Body of pancreas (tissue), 4 donors: ENCODE measurements at regions not wholly inside any gene's neighbourhood (a gene's known extent, or its start where the extent isn't known, plus 50 kb on each side); places are given as distances from the start of the nearest gene placed in this dataset.
A peak's percentile ranks its signal among the peaks of the same experiment; 100 is the strongest.

Experiments used
- ATAC-seq: fragments of 150-250 bp; one replicate; pipeline ENCODE4 v1.9.1; 2016
- DNase-seq, 4 donors: peaks; one replicate each; pipeline ENCODE4 v3.0.0-alpha.2; 2019
- H3K27ac ChIP-seq, 4 donors: fragments of 200-600 bp; sonication (generic); 1 replicate in 3 of 4; 2 replicates in 1 of 4; pipeline versions ENCODE4 v1.5.1 to v1.6.1; 2016 to 2019; ENCODE audit warnings: mild to moderate bottlenecking in 1 of 4, mixed read lengths in 1 of 4, moderate library complexity in 1 of 4
- H3K27me3 ChIP-seq, 2 donors: fragments of 200-600 bp; sonication (generic); one replicate each; pipeline ENCODE4 v1.6.0; 2016; ENCODE audit warnings: mild to moderate bottlenecking in 1 of 2
- H3K36me3 ChIP-seq, 2 donors: fragments of 200-600 bp; sonication (generic); replicated peaks in 1 of 2; 2 replicates each; pipeline ENCODE4 v1.5.1; 2016; ENCODE audit warnings: low read depth in 2 of 2; ENCODE audit not compliant: insufficient read depth in 1 of 2
- H3K4me1 ChIP-seq: fragments of 200-600 bp; sonication (generic); one replicate; pipeline ENCODE4 v1.6.0; 2016
- H3K4me3 ChIP-seq, 2 donors: fragments of 200-600 bp; sonication (generic); 1 replicate in 1 of 2; 2 replicates in 1 of 2; pipeline ENCODE4 v1.5.1; 2016 to 2019
- H3K9me3 ChIP-seq, 3 donors: fragments of 200-600 bp; sonication (generic); 1 replicate in 2 of 3; 2 replicates in 1 of 3; pipeline ENCODE4 v1.5.1; 2016
- CTCF ChIP-seq, 7 experiments: fragments of 450-650 bp in 4 of 7; fragments of 200-600 bp in 3 of 7; sonication (generic) in 3 of 7; IDR thresholded peaks; one replicate each; pipeline ENCODE4 v1.5.1; 2016 to 2019; ENCODE audit warnings: antibody characterized with exemption in 7 of 7
- POLR2A ChIP-seq, 3 donors: fragments of 450-650 bp; IDR thresholded peaks; one replicate each; pipeline ENCODE4 v1.6.1; 2016; ENCODE audit warnings: antibody characterized with exemption in 3 of 3, mild to moderate bottlenecking in 2 of 3
- WGBS, 2 donors: methylation state at CpG; one replicate each; pipeline ENCODE4 v1.1.5; 2017; 5-methylcytosine and 5-hydroxymethylcytosine counted together
- intact Hi-C: fragments of 100-400 bp; cut with DNase I; formaldehyde crosslinking; loops from one replicate; pipeline ENCODE4 v1.15.1; 2023

GRCh38 chr2:103734911-103735310 lies 973.1 kb downstream of the TMEM182 start:
- Histone ChIP-seq H3K4me1 (no peaks in the 10 kb centered on the region), H3K9me3 (peaks cover 0 to 5% (median 0%) of the 10 kb centered on the region in 3 donors), H3K4me3 (no peak overlapping the region), H3K36me3 (no peaks in the 10 kb centered on the region), H3K27ac (no peak overlapping the region), H3K27me3 (no peaks in the 10 kb centered on the region)
- ATAC-seq (no peak), DNase-seq (no peak)
- intact Hi-C loops: no loop called here
- no peak for TF ChIP-seq CTCF (IDR thresholded peaks at IDR 0.05)
- TF ChIP-seq POLR2A (IDR thresholded peaks at IDR 0.05): no peak

- no peaks in the 10 kb centered on the region for H3K27me3 ChIP-seq
- H3K36me3 ChIP-seq: no peaks in the 10 kb centered on the region
- peak overlapping the region in 2 of 4 donors; percentile 25 to 34 for H3K27ac ChIP-seq
- DNase-seq: no peak
- H3K4me3 ChIP-seq: no peak overlapping the region
- no peak for TF ChIP-seq POLR2A (IDR thresholded peaks at IDR 0.05)
- TF ChIP-seq CTCF (IDR thresholded peaks at IDR 0.05): no peak
- WGBS, 2 donors: 33 to 35% methylated on average over 3 of the region's 3 CpGs
- intact Hi-C loops: no loop called here
- peaks cover 0 to 5% (median 0%) of the 10 kb centered on the region in 3 donors for H3K9me3 ChIP-seq
- peak; percentile 55 for ATAC-seq
- no peaks in the 10 kb centered on the region for H3K4me1 ChIP-seq
Observed at GRCh38 chr2:103738108-103738507, 976.3 kb downstream of the TMEM182 start.

- Histone ChIP-seq H3K36me3 (no peaks in the 10 kb centered on the region), H3K4me3 (no peak overlapping the region), H3K4me1 (no peaks in the 10 kb centered on the region), H3K27me3 (no peaks in the 10 kb centered on the region), H3K9me3 (peaks cover 0 to 5% (median 0%) of the 10 kb centered on the region in 3 donors), H3K27ac (peak overlapping the region in 1 of 4 donors; percentile 34)
- TF ChIP-seq POLR2A (IDR thresholded peaks at IDR 0.05) (no peak), CTCF (IDR thresholded peaks at IDR 0.05) (no peak)
- no peak for ATAC-seq
- no peak for DNase-seq
- 9 to 14% methylated on average over 1 of the region's 1 CpG for WGBS, 2 donors
- intact Hi-C loops: no loop called here
Observed at GRCh38 chr2:103738606-103739005, 976.8 kb downstream of the TMEM182 start.

- ATAC-seq (no peak), DNase-seq (no peak)
- WGBS, 2 donors: 31 to 45% methylated on average over 3 of the region's 3 CpGs
- intact Hi-C loops: no loop called here
- Histone ChIP-seq H3K36me3 (no peaks in the 10 kb centered on the region), H3K4me1 (no peaks in the 10 kb centered on the region), H3K9me3 (no peaks in the 10 kb centered on the region), H3K27ac (no peak overlapping the region), H3K4me3 (no peak overlapping the region), H3K27me3 (no peaks in the 10 kb centered on the region)
- TF ChIP-seq CTCF (IDR thresholded peaks at IDR 0.05): no peak
- no peak for TF ChIP-seq POLR2A (IDR thresholded peaks at IDR 0.05)
Observed at GRCh38 chr2:103739186-103739585, 977.4 kb downstream of the TMEM182 start.

GRCh38 chr2:103739921-103740320 lies 978.1 kb downstream of the TMEM182 start:
- WGBS, 2 donors: 28 to 34% methylated on average over 1 of the region's 1 CpG
- H3K27me3 ChIP-seq: no peaks in the 10 kb centered on the region
- ATAC-seq (no peak), DNase-seq (no peak)
- H3K36me3 ChIP-seq: no peaks in the 10 kb centered on the region
- no peak overlapping the region for H3K4me3 ChIP-seq
- intact Hi-C loops: no loop called here
- no peaks in the 10 kb centered on the region for H3K4me1 ChIP-seq
- TF ChIP-seq CTCF (IDR thresholded peaks at IDR 0.05) (no peak), POLR2A (IDR thresholded peaks at IDR 0.05) (no peak)
- H3K27ac ChIP-seq: no peak overlapping the region
- H3K9me3 ChIP-seq: no peaks in the 10 kb centered on the region
